Neural cell (in vitro differentiated cells): ENCODE measurements at regions not wholly inside any gene's neighbourhood (a gene's known extent, or its start where the extent isn't known, plus 50 kb on each side); places are given as distances from the start of the nearest gene placed in this dataset.

Experiments
- CTCF ChIP-seq: fragments of 450-650 bp; IDR thresholded peaks from 2 replicates; pipeline ENCODE4 v1.5.1; 2014; ENCODE audit warnings: antibody characterized with exemption, mild to moderate bottlenecking, moderate library complexity; ENCODE audit not compliant: poor library complexity, severe bottlenecking
- EZH2 ChIP-seq: fragments of 200-600, 300-800 bp; shearing (Covaris generic), sonication (generic); IDR thresholded peaks from 2 replicates; pipeline ENCODE4 v1.6.1; 2014; ENCODE audit warnings: antibody characterized with exemption, low read length, borderline replicate concordance, mild to moderate bottlenecking; ENCODE audit not compliant: insufficient read depth, poor library complexity, severe bottlenecking
- MXI1 ChIP-seq: fragments of 450-650 bp; conservative IDR thresholded peaks from 2 replicates; pipeline ENCODE4 v1.6.1; 2014; ENCODE audit warnings: antibody characterized with exemption, mild to moderate bottlenecking; ENCODE audit not compliant: poor library complexity, severe bottlenecking

- TF ChIP-seq MXI1 (no peak), CTCF (no peak), EZH2 (no peak)
Observed at GRCh38 chr10:4150676-4151075, 365.7 kb upstream of the KLF6 start.
